ENCODE measurements at regions not wholly inside any gene's neighbourhood (a gene's known extent, or its start where the extent isn't known, plus 50 kb on each side); places are given as distances from the start of the nearest gene placed in this dataset.

DNA sequence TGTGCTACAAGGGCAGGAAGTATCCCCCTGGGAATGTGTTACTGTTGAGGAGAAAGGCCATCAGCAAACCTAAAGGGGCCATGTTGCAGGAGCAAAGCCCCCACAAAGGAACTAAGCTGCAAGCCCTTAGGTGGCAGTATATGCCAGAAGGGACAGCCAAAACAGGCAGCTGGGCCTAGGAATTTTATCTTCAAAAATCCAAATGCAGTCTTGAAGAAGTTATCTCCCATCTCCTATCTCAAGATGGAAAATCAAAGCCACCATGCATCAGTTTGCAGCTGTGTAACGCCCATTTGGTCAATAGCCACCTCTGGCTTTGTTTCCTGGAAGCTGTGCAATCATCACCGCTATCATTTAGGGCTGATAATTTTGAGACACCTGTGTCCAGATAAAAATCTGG lies 400.3 kb downstream of the ARHGEF28 start:
- H3K27ac ChIP-seq (ENCODE audit: control insufficient read depth, insufficient read depth) = no peak overlapping the region
- no peaks in the 10 kb centered on the region for H3K4me1 ChIP-seq (ENCODE audit: control insufficient read depth, insufficient read depth, low read length)
- no peaks in the 10 kb centered on the region for H3K9me3 ChIP-seq (replicated peaks; ENCODE audit: control insufficient read depth, insufficient read depth, low read length)
- H4K20me1 ChIP-seq (ENCODE audit: control insufficient read depth, insufficient read depth) = no peaks in the 10 kb centered on the region
- no peak for DNase-seq (ENCODE audit: low read depth, low spot score)
- ChIA-PET POLR2A (no interaction called here), SMC1A (ENCODE audit: uncharacterized antibody, unreplicated experiment) (interaction anchor here (0.6 to 1.8 kb wide), 6 partner anchors 11 to 628 kb away, joined by 3 to 4 read pairs (median 4); no protein-coding TSS in a partner anchor), CTCF (interaction anchor here (0.9 to 1.5 kb wide), 2 partner anchors 9 to 623 kb away, joined by 3 to 7 read pairs; no protein-coding TSS in a partner anchor), RAD21 (ENCODE audit: unreplicated experiment) (interaction anchor here (1.2 to 1.3 kb wide), 2 partner anchors 9 to 616 kb away, joined by 3 to 4 read pairs; no protein-coding TSS in a partner anchor)
- H3K9ac ChIP-seq (ENCODE audit: control insufficient read depth, insufficient read depth, low read length) = no peak overlapping the region
- no peak overlapping the region for H3K4me3 ChIP-seq
- intact Hi-C loops (cut with micrococcal nuclease; ENCODE audit: unreplicated experiment) = no loop called here
- TF ChIP-seq, protein P1, sequence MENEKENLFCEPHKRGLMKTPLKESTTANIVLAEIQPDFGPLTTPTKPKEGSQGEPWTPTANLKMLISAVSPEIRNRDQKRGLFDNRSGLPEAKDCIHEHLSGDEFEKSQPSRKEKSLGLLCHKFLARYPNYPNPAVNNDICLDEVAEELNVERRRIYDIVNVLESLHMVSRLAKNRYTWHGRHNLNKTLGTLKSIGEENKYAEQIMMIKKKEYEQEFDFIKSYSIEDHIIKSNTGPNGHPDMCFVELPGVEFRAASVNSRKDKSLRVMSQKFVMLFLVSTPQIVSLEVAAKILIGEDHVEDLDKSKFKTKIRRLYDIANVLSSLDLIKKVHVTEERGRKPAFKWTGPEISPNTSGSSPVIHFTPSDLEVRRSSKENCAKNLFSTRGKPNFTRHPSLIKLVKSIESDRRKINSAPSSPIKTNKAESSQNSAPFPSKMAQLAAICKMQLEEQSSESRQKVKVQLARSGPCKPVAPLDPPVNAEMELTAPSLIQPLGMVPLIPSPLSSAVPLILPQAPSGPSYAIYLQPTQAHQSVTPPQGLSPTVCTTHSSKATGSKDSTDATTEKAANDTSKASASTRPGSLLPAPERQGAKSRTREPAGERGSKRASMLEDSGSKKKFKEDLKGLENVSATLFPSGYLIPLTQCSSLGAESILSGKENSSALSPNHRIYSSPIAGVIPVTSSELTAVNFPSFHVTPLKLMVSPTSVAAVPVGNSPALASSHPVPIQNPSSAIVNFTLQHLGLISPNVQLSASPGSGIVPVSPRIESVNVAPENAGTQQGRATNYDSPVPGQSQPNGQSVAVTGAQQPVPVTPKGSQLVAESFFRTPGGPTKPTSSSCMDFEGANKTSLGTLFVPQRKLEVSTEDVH (IDR thresholded peaks at IDR 0.05; ENCODE audit: low read depth, partially characterized antibody) = no peak
- 0 out of 6 replicates have a peak, but pooled peaks of 1 of the 3 experiments have one; percentile 6 for TF ChIP-seq CTCF (IDR thresholded peaks at IDR 0.05 in 2 of 3, conservative IDR thresholded peaks at IDR 0.05 in 1 of 3; ENCODE audit: control insufficient read depth in 2 of 3, extremely low read depth in 1 of 3, insufficient read depth in 1 of 3, low read depth in 3 of 3, low read length in 3 of 3)
- no peak for TF ChIP-seq SKIL (IDR thresholded peaks at IDR 0.05; ENCODE audit: low read depth, poor library complexity, severe bottlenecking)
- H3K4me2 ChIP-seq (ENCODE audit: control insufficient read depth, insufficient read depth) = no peak overlapping the region
- H2AFZ ChIP-seq (ENCODE audit: control insufficient read depth, low read depth, low read length) = no peak overlapping the region
- no peak for FAIRE-seq
- H3K36me3 ChIP-seq (ENCODE audit: control insufficient read depth in 2 of 2, insufficient read depth in 2 of 2, low read length in 1 of 2) = no peaks in the 10 kb centered on the region
- H3K79me2 ChIP-seq (ENCODE audit: control insufficient read depth, insufficient read depth, low read length) = no peaks in the 10 kb centered on the region
- 45% methylated on average over 2 of the region's 2 CpGs for WGBS (ENCODE audit: insufficient coverage, insufficient replicate concordance, low lambda C conversion rate, missing lambda C conversion rate)
- BruUV-seq (replicated peaks) = no TSS peak
- no peaks in the 10 kb centered on the region for H3K27me3 ChIP-seq (replicated peaks in 1 of 2; ENCODE audit: control insufficient read depth in 2 of 2, insufficient read depth in 2 of 2, low read length in 1 of 2)
- in situ Hi-C loops (cut with MboI) = no loop called here
- ATAC-seq = no peak
